Tibial artery (tissue), 4 donors: ENCODE measurements at regions not wholly inside any gene's neighbourhood (a gene's known extent, or its start where the extent isn't known, plus 50 kb on each side); places are given as distances from the start of the nearest gene placed in this dataset.

Source experiments
- DNase-seq, 2 donors: peaks; one replicate each; pipeline ENCODE4 v3.0.0-alpha.2; 2019
- H3K27ac ChIP-seq, 2 donors: fragments of 200-600 bp; sonication (generic) in 1 of 2; 1 replicate in 1 of 2; 2 replicates in 1 of 2; pipeline ENCODE4 v1.5.1; 2018 to 2019; ENCODE audit warnings: mild to moderate bottlenecking in 1 of 2
- H3K27me3 ChIP-seq, 2 donors: fragments of 200-600 bp; sonication (generic) in 1 of 2; one replicate each; pipeline versions ENCODE4 v1.5.1 to v1.6.0; 2016 to 2019
- H3K36me3 ChIP-seq, 3 donors: fragments of 200-600 bp; sonication (generic) in 2 of 3; one replicate each; pipeline ENCODE4 v1.5.1; 2016 to 2019; ENCODE audit warnings: mild to moderate bottlenecking in 2 of 3
- H3K4me1 ChIP-seq, 4 donors: fragments of 200-600 bp; sonication (generic) in 2 of 4; 1 replicate in 3 of 4; 2 replicates in 1 of 4; pipeline ENCODE4 v1.5.1; 2016 to 2019
- H3K4me3 ChIP-seq, 2 donors: fragments of 200-600 bp; sonication (generic) in 1 of 2; 1 replicate in 1 of 2; 2 replicates in 1 of 2; pipeline ENCODE4 v1.5.1; 2018 to 2019; ENCODE audit warnings: mild to moderate bottlenecking in 2 of 2
- H3K9me3 ChIP-seq, 3 donors: fragments of 200-600 bp; sonication (generic) in 1 of 3; one replicate each; pipeline ENCODE4 v1.5.1; 2016 to 2019
- CTCF ChIP-seq, 2 experiments: fragments of 200-600 bp in 1 of 2; fragments of 450-650 bp in 1 of 2; IDR thresholded peaks; one replicate each; pipeline ENCODE4 v1.5.1; 2017 to 2019; ENCODE audit warnings: antibody characterized with exemption in 2 of 2, mild to moderate bottlenecking in 1 of 2, moderate library complexity in 1 of 2
- intact Hi-C: fragments of 100-400 bp; cut with DNase I; formaldehyde crosslinking; loops from one replicate; pipeline ENCODE4 v1.15.0; 2023; ENCODE audit warnings: low total_unique reads

- H3K4me1 ChIP-seq: peaks cover 0 to 41% (median 25%) of the 10 kb centered on the region in 4 donors
- H3K9me3 ChIP-seq: no peaks in the 10 kb centered on the region
- no peak for TF ChIP-seq CTCF (IDR thresholded peaks at IDR 0.05)
- no peak for DNase-seq
- H3K27me3 ChIP-seq: no peaks in the 10 kb centered on the region
- H3K4me3 ChIP-seq: no peak overlapping the region
- intact Hi-C loops: no loop called here
- no peak overlapping the region for H3K27ac ChIP-seq
- H3K36me3 ChIP-seq: no peaks in the 10 kb centered on the region
Observed at GRCh38 chr12:46487567-46488131, 115.1 kb upstream of the SLC38A2 start.

- intact Hi-C loops: no loop called here
- peaks cover 0 to 30% (median 19%) of the 10 kb centered on the region in 4 donors for H3K4me1 ChIP-seq
- no peaks in the 10 kb centered on the region for H3K9me3 ChIP-seq
- no peak for DNase-seq
- no peak overlapping the region for H3K27ac ChIP-seq
- no peaks in the 10 kb centered on the region for H3K36me3 ChIP-seq
- TF ChIP-seq CTCF (IDR thresholded peaks at IDR 0.05): no peak
- no peak overlapping the region for H3K4me3 ChIP-seq
- H3K27me3 ChIP-seq: no peaks in the 10 kb centered on the region
Observed at GRCh38 chr12:46486588-46486987, 114.0 kb upstream of the SLC38A2 start.

GRCh38 chr12:46485853-46486252, 113.3 kb upstream of the SLC38A2 start:
- H3K9me3 ChIP-seq: no peaks in the 10 kb centered on the region
- no peak for TF ChIP-seq CTCF (IDR thresholded peaks at IDR 0.05)
- H3K27ac ChIP-seq: no peak overlapping the region
- DNase-seq: no peak
- H3K27me3 ChIP-seq: no peaks in the 10 kb centered on the region
- H3K4me3 ChIP-seq: no peak overlapping the region
- intact Hi-C loops: no loop called here
- no peaks in the 10 kb centered on the region for H3K36me3 ChIP-seq
- peaks cover 0 to 23% (median 13%) of the 10 kb centered on the region in 4 donors for H3K4me1 ChIP-seq

- Histone ChIP-seq H3K27ac (no peak overlapping the region), H3K9me3 (no peaks in the 10 kb centered on the region), H3K27me3 (no peaks in the 10 kb centered on the region), H3K4me3 (no peak overlapping the region), H3K4me1 (peaks cover 0 to 10% (median 4%) of the 10 kb centered on the region in 4 donors), H3K36me3 (no peaks in the 10 kb centered on the region)
- TF ChIP-seq CTCF (IDR thresholded peaks at IDR 0.05): no peak
- no peak for DNase-seq
- intact Hi-C loops: loop anchor here (5.0 kb wide), 1 partner anchor 173 kb away; no protein-coding TSS in a partner anchor
Observed at GRCh38 chr12:46484396-46485061, 112.0 kb upstream of the SLC38A2 start.

- Histone ChIP-seq H3K27ac (no peak overlapping the region), H3K27me3 (no peaks in the 10 kb centered on the region), H3K9me3 (no peaks in the 10 kb centered on the region), H3K36me3 (no peaks in the 10 kb centered on the region), H3K4me1 (peaks cover 0 to 5% (median 0%) of the 10 kb centered on the region in 4 donors), H3K4me3 (no peak overlapping the region)
- TF ChIP-seq CTCF (IDR thresholded peaks at IDR 0.05): no peak
- DNase-seq: no peak
- intact Hi-C loops: loop anchor here (5.0 kb wide), 1 partner anchor 174 kb away; no protein-coding TSS in a partner anchor
Observed at GRCh38 chr12:46483572-46484395, 111.2 kb upstream of the SLC38A2 start.
